NCI-H446 treated with DMSO at 0.1 percent for 48 hours (cell line): ENCODE measurements at regions not wholly inside any gene's neighbourhood (a gene's known extent, or its start where the extent isn't known, plus 50 kb on each side); places are given as distances from the start of the nearest gene placed in this dataset.

Experiments used
- DNase-seq: peaks from one replicate; lab custom pipeline; 2025; lab: John Stamatoyannopoulos, UW

GRCh38 chr6:164294047-164294784 is 879.7 kb downstream of the QKI start:
- no peak for DNase-seq

GRCh38 chr6:164291224-164291623 is 876.7 kb downstream of the QKI start:
- DNase-seq: no peak

- DNase-seq: no peak
Measured at GRCh38 chr6:164290101-164290500, 875.6 kb downstream of the QKI start.

- DNase-seq: no peak
Measured at GRCh38 chr6:164286011-164286410, 871.5 kb downstream of the QKI start.

GRCh38 chr6:164283574-164283973 is 869.1 kb downstream of the QKI start:
- no peak for DNase-seq

- no peak for DNase-seq
Measured at GRCh38 chr6:164276211-164276610, 861.7 kb downstream of the QKI start.

- DNase-seq: no peak
Measured at GRCh38 chr6:164275773-164276172, 861.3 kb downstream of the QKI start.

- no peak for DNase-seq
Measured at GRCh38 chr6:164274493-164274892, 860.0 kb downstream of the QKI start.

GRCh38 chr6:164273491-164273890 is 859.0 kb downstream of the QKI start:
- DNase-seq: no peak

GRCh38 chr6:164266851-164267250 is 852.3 kb downstream of the QKI start:
- no peak for DNase-seq

- no peak for DNase-seq
Measured at GRCh38 chr6:164262348-164262747, 847.8 kb downstream of the QKI start.

GRCh38 chr6:164258421-164258820 is 843.9 kb downstream of the QKI start:
- DNase-seq: no peak

GRCh38 chr6:164252948-164253347 is 838.4 kb downstream of the QKI start:
- DNase-seq: no peak

GRCh38 chr6:164252291-164252690 is 837.8 kb downstream of the QKI start:
- no peak for DNase-seq

GRCh38 chr6:164247106-164247505 is 832.6 kb downstream of the QKI start:
- no peak for DNase-seq

GRCh38 chr6:164246082-164246481 is 831.6 kb downstream of the QKI start:
- DNase-seq: no peak

- no peak for DNase-seq
Measured at GRCh38 chr6:164243949-164244348, 829.4 kb downstream of the QKI start.

GRCh38 chr6:164243012-164243610 is 828.6 kb downstream of the QKI start:
- no peak for DNase-seq

- DNase-seq: no peak
Measured at GRCh38 chr6:164230804-164231203, 816.3 kb downstream of the QKI start.

- DNase-seq: no peak
Measured at GRCh38 chr6:164230259-164230658, 815.7 kb downstream of the QKI start.

- no peak for DNase-seq
Measured at GRCh38 chr6:164229716-164230115, 815.2 kb downstream of the QKI start.

- no peak for DNase-seq
Measured at GRCh38 chr6:164227952-164228522, 813.5 kb downstream of the QKI start.

- DNase-seq: no peak
Measured at GRCh38 chr6:164216839-164217238, 802.3 kb downstream of the QKI start.

GRCh38 chr6:164216368-164216767 is 801.9 kb downstream of the QKI start:
- peak; percentile 14 for DNase-seq
